HL-60/S4 treated with phorbol 12-myristate 13-acetate at 8.2 ng/mL for 4 days and 3 days (cell line): ENCODE measurements at regions not wholly inside any gene's neighbourhood (a gene's known extent, or its start where the extent isn't known, plus 50 kb on each side); places are given as distances from the start of the nearest gene placed in this dataset.

Experiments
- in situ Hi-C: fragments of 300-500 bp; cut with MboI; formaldehyde crosslinking; loops from 2 replicates; pipeline ENCODE4 v1.15.0; 2022; ENCODE audit warnings: low sequenced_read_pairs

DNA sequence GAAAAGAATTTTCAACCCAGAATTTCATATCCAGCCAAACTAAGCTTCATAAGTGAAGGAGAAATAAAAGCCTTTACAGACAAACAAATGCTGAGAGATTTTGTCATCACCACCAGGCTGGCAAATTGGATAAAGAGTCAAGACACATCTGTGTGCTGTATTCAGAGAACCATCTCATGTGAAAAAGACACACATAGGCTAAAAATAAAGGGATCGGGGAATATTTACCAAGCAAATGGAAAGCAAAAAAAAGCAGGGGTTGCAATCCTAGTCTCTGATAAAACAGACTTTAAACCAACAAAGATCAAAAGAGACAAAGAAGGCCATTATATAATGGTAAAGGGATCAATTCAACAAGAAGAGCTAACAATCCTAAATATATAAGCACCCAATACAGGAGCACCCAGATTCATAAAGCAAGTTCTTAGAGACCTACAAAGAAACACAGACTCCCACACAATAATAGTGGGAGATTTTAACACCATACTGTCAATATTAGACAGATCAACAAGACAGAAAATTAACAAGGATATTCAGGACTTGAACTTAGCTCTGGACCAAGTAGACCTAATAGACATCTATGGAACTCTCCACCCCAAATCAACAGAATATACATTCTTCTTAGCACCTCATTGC, 55.9 kb upstream of the ACSM6 start:
- in situ Hi-C loops, result loop anchor here (10.0 kb wide), 1 partner anchor 227 kb away; no protein-coding TSS in a partner anchor

DNA sequence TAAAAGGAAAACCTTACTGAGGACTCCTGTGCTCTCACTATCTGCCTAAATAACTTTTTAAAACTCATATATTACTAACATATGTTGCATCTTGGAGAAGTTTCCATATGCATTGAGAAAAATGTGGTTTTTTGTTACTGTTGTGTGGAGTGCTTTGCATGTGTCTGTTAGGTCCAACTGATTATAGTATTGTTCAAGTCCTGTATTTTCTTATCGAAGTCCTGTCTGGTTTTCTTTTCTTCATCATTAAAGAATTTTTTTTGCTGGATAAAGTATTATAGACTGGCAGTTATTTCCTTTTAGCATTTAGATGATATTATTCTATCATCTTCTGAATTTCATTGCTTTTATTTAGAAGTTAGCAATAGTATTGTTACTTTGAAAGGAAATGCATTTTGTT, 59.5 kb upstream of the ACSM6 start:
- in situ Hi-C loops, result loop anchor here (10.0 kb wide), 1 partner anchor 230 kb away; no protein-coding TSS in a partner anchor

DNA sequence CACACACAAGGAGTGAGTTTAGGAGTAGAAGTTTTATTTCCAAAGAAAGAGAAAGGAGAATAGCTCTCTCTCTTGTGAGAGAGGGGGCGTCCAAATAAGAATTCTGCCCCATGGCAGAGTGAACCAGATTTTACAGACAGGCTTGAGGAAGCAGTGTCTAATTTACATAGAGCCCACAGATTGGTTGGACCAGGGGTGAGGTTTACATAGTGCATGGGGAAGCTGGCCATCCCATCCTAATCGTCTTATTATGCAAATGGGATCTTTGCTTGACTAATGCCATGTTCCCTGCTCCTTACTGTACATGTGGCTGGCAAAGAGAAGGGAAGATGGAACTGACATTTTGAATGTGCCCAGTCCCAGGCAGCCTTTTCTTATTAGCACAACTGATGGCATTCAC, 60.0 kb upstream of the ACSM6 start:
- in situ Hi-C loops, result loop anchor here (10.0 kb wide), 1 partner anchor 231 kb away; no protein-coding TSS in a partner anchor

- in situ Hi-C loops, result loop anchor here (10.0 kb wide), 1 partner anchor 232 kb away; no protein-coding TSS in a partner anchor
Observed at GRCh38 chr10:95133016-95133752, 60.9 kb upstream of the ACSM6 start.

GRCh38 chr10:95130429-95130828, 61.1 kb upstream of the CYP2C8 start:
- in situ Hi-C loops, result loop anchor here (10.0 kb wide), 1 partner anchor 234 kb away; no protein-coding TSS in a partner anchor

- in situ Hi-C loops, result no loop called here
Observed at GRCh38 chr10:95125582-95125981, 56.3 kb upstream of the CYP2C8 start.

- in situ Hi-C loops, result no loop called here
Observed at GRCh38 chr10:95122736-95123135, 53.4 kb upstream of the CYP2C8 start.

DNA sequence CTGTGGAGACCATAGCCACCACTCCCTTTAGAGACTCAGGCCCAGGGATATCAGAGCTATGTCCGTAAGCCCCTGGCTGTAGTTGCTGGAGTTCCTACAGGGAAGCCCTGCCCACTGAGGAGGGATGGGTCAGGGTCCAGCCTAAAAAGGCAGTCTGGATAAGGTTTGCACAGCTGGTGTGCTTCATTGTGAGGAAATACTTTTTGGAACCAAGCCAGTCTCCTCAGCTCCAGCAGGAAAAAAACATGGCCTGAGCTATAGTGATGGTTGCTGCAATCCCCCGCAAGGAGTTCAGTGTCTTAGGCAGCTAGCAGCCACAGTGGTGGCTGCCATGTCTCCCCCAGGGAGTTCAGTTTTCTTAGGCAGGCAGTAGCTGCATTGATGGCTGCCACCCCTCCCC, 52.6 kb upstream of the CYP2C8 start:
- in situ Hi-C loops, result no loop called here
